MM.1S (cell line): ENCODE measurements at regions not wholly inside any gene's neighbourhood (a gene's known extent, or its start where the extent isn't known, plus 50 kb on each side); places are given as distances from the start of the nearest gene placed in this dataset.

ENCODE experiments used
- DNase-seq: peaks from one replicate; pipeline ENCODE4 v3.0.0-alpha.2; 2015
- H2AFZ ChIP-seq: fragments of 300-600 bp; sonication (generic); 2 replicates; pipeline ENCODE4 v1.6.0; 2016; ENCODE audit warnings: antibody characterized with exemption, low read length
- H3F3A ChIP-seq: fragments of 300-600 bp; sonication (generic); 2 replicates; pipeline ENCODE4 v1.6.1; 2016; ENCODE audit warnings: mild to moderate bottlenecking, antibody characterized with exemption, low read length, moderate library complexity, mixed read lengths; ENCODE audit not compliant: insufficient read depth
- H3K27ac ChIP-seq: fragments of 300-600 bp; sonication (generic); 2 replicates; pipeline ENCODE4 v1.5.1; 2016; ENCODE audit warnings: mild to moderate bottlenecking, low read length
- H3K27me3 ChIP-seq: fragments of 300-600 bp; sonication (generic); replicated peaks from 2 replicates; pipeline ENCODE4 v1.6.0; 2016; ENCODE audit warnings: low read length; ENCODE audit not compliant: insufficient read depth
- H3K36me3 ChIP-seq: fragments of 300-600 bp; sonication (generic); replicated peaks from 2 replicates; pipeline ENCODE4 v1.6.1; 2016; ENCODE audit warnings: mild to moderate bottlenecking, low read length, mixed read lengths; ENCODE audit not compliant: insufficient read depth
- H3K4me1 ChIP-seq: fragments of 300-600 bp; sonication (generic); 2 replicates; pipeline ENCODE4 v1.6.1; 2016; ENCODE audit warnings: low read length, mixed read lengths
- H3K4me2 ChIP-seq: fragments of 300-600 bp; sonication (generic); 2 replicates; pipeline ENCODE4 v1.6.0; 2016; ENCODE audit warnings: low read depth, low read length
- H3K4me3 ChIP-seq: fragments of 300-600 bp; sonication (generic); 2 replicates; pipeline ENCODE4 v1.5.1; 2016; ENCODE audit warnings: low read length, mixed read lengths
- H3K79me2 ChIP-seq: fragments of 300-600 bp; sonication (generic); 2 replicates; pipeline ENCODE4 v1.6.1; 2016; ENCODE audit warnings: mixed run types, low read length, mixed read lengths
- H3K9ac ChIP-seq: fragments of 300-600 bp; sonication (generic); 2 replicates; pipeline ENCODE4 v1.6.1; 2016; ENCODE audit warnings: low read length, mixed read lengths
- H3K9me2 ChIP-seq: fragments of 300-600 bp; sonication (generic); replicated peaks from 2 replicates; pipeline ENCODE4 v1.6.1; 2016; ENCODE audit warnings: mild to moderate bottlenecking, low read length, mixed read lengths; ENCODE audit not compliant: insufficient read depth
- H3K9me3 ChIP-seq: fragments of 300-600 bp; sonication (generic); replicated peaks from 2 replicates; pipeline ENCODE4 v1.6.1; 2016; ENCODE audit warnings: mild to moderate bottlenecking, low read length, mixed read lengths; ENCODE audit not compliant: insufficient read depth
- H4K20me1 ChIP-seq: fragments of 300-600 bp; sonication (generic); 2 replicates; pipeline ENCODE4 v1.6.1; 2016; ENCODE audit warnings: mild to moderate bottlenecking, low read length, moderate library complexity, mixed read lengths; ENCODE audit not compliant: insufficient read depth
- EZH2 ChIP-seq: fragments of 300-600 bp; sonication (generic); optimal IDR thresholded peaks from 2 replicates; pipeline ENCODE3; 2017; ENCODE audit warnings: low read depth, mild to moderate bottlenecking, antibody characterized with exemption, low read length, mixed read lengths
- EZH2phosphoT487 ChIP-seq: fragments of 300-600 bp; sonication (generic); IDR thresholded peaks from 2 replicates; pipeline ENCODE4 v1.6.1; 2018; ENCODE audit warnings: antibody characterized with exemption, low read length
- TF ChIP-seq, protein P1 (sequence below): fragments of 300-600 bp; sonication (generic); IDR thresholded peaks from 2 replicates; pipeline ENCODE4 v1.5.1; 2016; ENCODE audit warnings: antibody characterized with exemption, low read length, mixed read lengths

DNA sequence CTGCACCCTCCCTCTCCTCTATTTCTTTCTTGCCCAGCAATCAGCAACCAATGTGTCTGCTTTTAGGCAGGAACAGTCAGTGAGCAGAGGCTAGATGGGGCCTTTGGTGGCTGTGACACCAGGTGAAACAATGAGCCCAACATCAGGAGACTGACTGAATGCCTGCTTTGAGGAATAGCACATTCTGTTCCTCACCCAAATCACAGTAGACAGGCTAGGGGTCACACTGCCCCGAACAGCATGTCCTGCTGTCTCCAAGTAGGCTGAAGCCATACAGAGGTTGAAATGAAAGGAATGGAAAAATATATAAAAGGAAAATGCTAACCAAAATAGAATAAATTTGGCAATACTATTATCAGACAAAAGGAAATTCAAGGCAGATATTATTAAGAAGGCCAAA lies 122.5 kb upstream of the GDNF start:
- no peaks in the 10 kb centered on the region for H3K9me3 ChIP-seq
- H3K27ac ChIP-seq = no peak overlapping the region
- H4K20me1 ChIP-seq = no peaks in the 10 kb centered on the region
- no peaks in the 10 kb centered on the region for H3K36me3 ChIP-seq
- H3K4me2 ChIP-seq = no peak overlapping the region
- H3F3A ChIP-seq = no peaks in the 10 kb centered on the region
- H3K27me3 ChIP-seq = no peaks in the 10 kb centered on the region
- H3K79me2 ChIP-seq = no peaks in the 10 kb centered on the region
- no peaks in the 10 kb centered on the region for H3K4me1 ChIP-seq
- no peak overlapping the region for H3K4me3 ChIP-seq
- H3K9ac ChIP-seq = no peak overlapping the region
- H2AFZ ChIP-seq = no peak overlapping the region
- no peak for DNase-seq
- TF ChIP-seq, protein P1, sequence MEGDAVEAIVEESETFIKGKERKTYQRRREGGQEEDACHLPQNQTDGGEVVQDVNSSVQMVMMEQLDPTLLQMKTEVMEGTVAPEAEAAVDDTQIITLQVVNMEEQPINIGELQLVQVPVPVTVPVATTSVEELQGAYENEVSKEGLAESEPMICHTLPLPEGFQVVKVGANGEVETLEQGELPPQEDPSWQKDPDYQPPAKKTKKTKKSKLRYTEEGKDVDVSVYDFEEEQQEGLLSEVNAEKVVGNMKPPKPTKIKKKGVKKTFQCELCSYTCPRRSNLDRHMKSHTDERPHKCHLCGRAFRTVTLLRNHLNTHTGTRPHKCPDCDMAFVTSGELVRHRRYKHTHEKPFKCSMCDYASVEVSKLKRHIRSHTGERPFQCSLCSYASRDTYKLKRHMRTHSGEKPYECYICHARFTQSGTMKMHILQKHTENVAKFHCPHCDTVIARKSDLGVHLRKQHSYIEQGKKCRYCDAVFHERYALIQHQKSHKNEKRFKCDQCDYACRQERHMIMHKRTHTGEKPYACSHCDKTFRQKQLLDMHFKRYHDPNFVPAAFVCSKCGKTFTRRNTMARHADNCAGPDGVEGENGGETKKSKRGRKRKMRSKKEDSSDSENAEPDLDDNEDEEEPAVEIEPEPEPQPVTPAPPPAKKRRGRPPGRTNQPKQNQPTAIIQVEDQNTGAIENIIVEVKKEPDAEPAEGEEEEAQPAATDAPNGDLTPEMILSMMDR = no peak
- TF ChIP-seq EZH2phosphoT487 (no peak), EZH2 (no peak)
- H3K9me2 ChIP-seq = no peaks in the 10 kb centered on the region

GRCh38 chr5:37957218-37957617 lies 117.4 kb upstream of the GDNF start:
- Histone ChIP-seq H3K36me3 (no peaks in the 10 kb centered on the region), H3K4me1 (no peaks in the 10 kb centered on the region), H3K9me2 (no peaks in the 10 kb centered on the region), H3K9me3 (no peaks in the 10 kb centered on the region), H3K79me2 (no peaks in the 10 kb centered on the region), H3K4me2 (no peak overlapping the region; the same call in 1 of the 2 replicates), H3K27me3 (no peaks in the 10 kb centered on the region), H3K4me3 (no peak overlapping the region), H3K9ac (no peak overlapping the region), H2AFZ (no peak overlapping the region), H4K20me1 (no peaks in the 10 kb centered on the region), H3F3A (no peaks in the 10 kb centered on the region), H3K27ac (no peak overlapping the region)
- no peak for TF ChIP-seq EZH2phosphoT487
- TF ChIP-seq, protein P1 = no peak
- TF ChIP-seq EZH2 = no peak
- DNase-seq = no peak

DNA sequence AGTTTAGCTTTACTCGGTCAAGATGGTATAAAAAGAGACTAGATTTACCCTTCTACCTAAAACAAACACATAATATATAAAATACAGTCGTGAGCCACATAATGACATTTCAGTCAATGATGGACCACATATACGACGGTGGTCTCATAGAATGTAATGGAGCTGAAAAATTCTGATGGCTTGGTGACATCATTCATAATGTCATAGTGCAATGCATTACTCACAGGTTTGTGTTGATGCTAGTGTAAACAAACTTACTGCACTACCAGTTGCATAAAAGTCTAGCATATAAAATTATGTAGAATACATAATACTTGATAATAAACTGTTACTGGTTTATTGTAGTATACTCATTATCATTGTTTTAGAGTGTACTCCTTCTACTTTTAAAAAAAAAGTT lies 115.9 kb upstream of the GDNF start:
- H3F3A ChIP-seq = no peaks in the 10 kb centered on the region
- no peaks in the 10 kb centered on the region for H3K27me3 ChIP-seq
- H3K4me2 ChIP-seq = no peak overlapping the region
- no peaks in the 10 kb centered on the region for H3K4me1 ChIP-seq
- H3K36me3 ChIP-seq = no peaks in the 10 kb centered on the region
- no peak overlapping the region for H3K9ac ChIP-seq
- no peak overlapping the region for H2AFZ ChIP-seq
- H4K20me1 ChIP-seq = no peaks in the 10 kb centered on the region
- TF ChIP-seq EZH2phosphoT487 = no peak
- TF ChIP-seq EZH2 = no peak
- TF ChIP-seq, protein P1 = no peak
- no peak overlapping the region for H3K4me3 ChIP-seq
- no peak for DNase-seq
- H3K27ac ChIP-seq = no peak overlapping the region
- no peaks in the 10 kb centered on the region for H3K9me2 ChIP-seq
- H3K79me2 ChIP-seq = no peaks in the 10 kb centered on the region
- H3K9me3 ChIP-seq = no peaks in the 10 kb centered on the region

- no peaks in the 10 kb centered on the region for H3K9me3 ChIP-seq
- TF ChIP-seq, protein P1 = no peak
- TF ChIP-seq EZH2phosphoT487 (no peak), EZH2 (no peak)
- no peaks in the 10 kb centered on the region for H3K36me3 ChIP-seq
- H2AFZ ChIP-seq = no peak overlapping the region
- H3K9me2 ChIP-seq = no peaks in the 10 kb centered on the region
- no peak overlapping the region for H3K27ac ChIP-seq
- no peak overlapping the region for H3K4me2 ChIP-seq
- H3K4me1 ChIP-seq = no peaks in the 10 kb centered on the region
- H3K79me2 ChIP-seq = no peaks in the 10 kb centered on the region
- no peaks in the 10 kb centered on the region for H4K20me1 ChIP-seq
- H3K27me3 ChIP-seq = no peaks in the 10 kb centered on the region
- no peaks in the 10 kb centered on the region for H3F3A ChIP-seq
- DNase-seq = no peak
- H3K9ac ChIP-seq = no peak overlapping the region
- H3K4me3 ChIP-seq = no peak overlapping the region
These were observed 114.7 kb upstream of the GDNF start for GRCh38 chr5:37954561-37954960.
